SK-N-SH treated with all-trans-retinoic acid at 6 μM for 48 hours (cell line): ENCODE measurements at regions not wholly inside any gene's neighbourhood (a gene's known extent, or its start where the extent isn't known, plus 50 kb on each side); places are given as distances from the start of the nearest gene placed in this dataset.

ENCODE experiments used
- ATAC-seq: fragments of 200-7000 bp; cut with Tn5 transposase; 3 replicates; pipeline ENCODE4 v1.9.1; 2020; ENCODE audit warnings: mild to moderate bottlenecking, moderate library complexity
- ARNTL ChIP-seq: fragments of 450-650 bp; formaldehyde crosslinking; IDR thresholded peaks from 2 replicates; pipeline ENCODE4 v1.5.0; 2020; ENCODE audit warnings: low read depth, mild to moderate bottlenecking, moderate library complexity, borderline replicate concordance
- BACH2 ChIP-seq: fragments of 250-450 bp; sonication (Bioruptor Pico); IDR thresholded peaks from 2 replicates; pipeline ENCODE4 v1.9.0; 2021; ENCODE audit warnings: mild to moderate bottlenecking, borderline replicate concordance
- CREB5 ChIP-seq: fragments of 250-450 bp; sonication (Bioruptor Pico); IDR thresholded peaks from 2 replicates; pipeline ENCODE4 v1.5.1; 2020; ENCODE audit warnings: low read depth, mild to moderate bottlenecking, moderate library complexity
- CSDC2 ChIP-seq: fragments of 250-450 bp; sonication (Bioruptor Pico); IDR thresholded peaks from 2 replicates; pipeline ENCODE4 v1.5.0; 2020; ENCODE audit warnings: mild to moderate bottlenecking, moderate library complexity
- CSRNP3 ChIP-seq: fragments of 250-450 bp; sonication (Bioruptor Pico); IDR thresholded peaks from 2 replicates; pipeline ENCODE4 v1.5.1; 2021; ENCODE audit warnings: mild to moderate bottlenecking, moderate library complexity
- ESRRG ChIP-seq: fragments of 250-450 bp; sonication (Bioruptor Pico); IDR thresholded peaks from 2 replicates; pipeline ENCODE4 v1.6.1; 2021; ENCODE audit warnings: mild to moderate bottlenecking
- GLIS3 ChIP-seq: fragments of 250-450 bp; sonication (Bioruptor Pico); IDR thresholded peaks from 2 replicates; pipeline ENCODE4 v1.5.0; 2020; ENCODE audit warnings: mild to moderate bottlenecking, moderate library complexity
- ISL1 ChIP-seq: fragments of 250-450 bp; sonication (Bioruptor Pico); IDR thresholded peaks from 2 replicates; pipeline ENCODE4 v2.1.2; 2022; ENCODE audit warnings: mild to moderate bottlenecking, moderate library complexity
- OSR1 ChIP-seq: fragments of 250-450 bp; sonication (Bioruptor Pico); IDR thresholded peaks from 2 replicates; pipeline ENCODE4 v1.8.0; 2022; ENCODE audit warnings: moderate library complexity, mild to moderate bottlenecking, inconsistent platforms
- PATZ1 ChIP-seq: fragments of 250-450 bp; sonication (Bioruptor Pico); IDR thresholded peaks from 2 replicates; pipeline ENCODE4 v1.8.0; 2020; ENCODE audit warnings: mild to moderate bottlenecking, moderate library complexity, borderline replicate concordance
- POU6F1 ChIP-seq: fragments of 250-450 bp; sonication (Bioruptor Pico); IDR thresholded peaks from 2 replicates; pipeline ENCODE4 v1.8.0; 2021; ENCODE audit warnings: low read depth, mild to moderate bottlenecking, moderate library complexity, borderline replicate concordance
- PPARA ChIP-seq: fragments of 250-450 bp; sonication (Bioruptor Pico); IDR thresholded peaks from 2 replicates; pipeline ENCODE4 v1.5.0; 2020; ENCODE audit warnings: mild to moderate bottlenecking, borderline replicate concordance
- RARB ChIP-seq: fragments of 250-450 bp; sonication (Bioruptor Pico); IDR thresholded peaks from 2 replicates; pipeline ENCODE4 v1.8.0; 2021; ENCODE audit warnings: mild to moderate bottlenecking, moderate library complexity
- SNAI2 ChIP-seq: fragments of 250-450 bp; sonication (Bioruptor Pico); IDR thresholded peaks from 2 replicates; pipeline ENCODE4 v1.5.0; 2020; ENCODE audit warnings: mild to moderate bottlenecking, moderate library complexity
- TCF4 ChIP-seq: fragments of 250-450 bp; sonication (Bioruptor Pico); IDR thresholded peaks from 2 replicates; pipeline ENCODE4 v1.8.0; 2021; ENCODE audit warnings: mild to moderate bottlenecking, moderate library complexity, borderline replicate concordance
- TOX ChIP-seq: fragments of 250-450 bp; sonication (Bioruptor Pico); IDR thresholded peaks from 2 replicates; pipeline ENCODE4 v1.8.0; 2021; ENCODE audit warnings: mild to moderate bottlenecking, moderate library complexity, borderline replicate concordance
- TSHZ2 ChIP-seq: fragments of 250-450 bp; sonication (Bioruptor Pico); IDR thresholded peaks from 2 replicates; pipeline ENCODE4 v1.5.0; 2020; ENCODE audit warnings: mild to moderate bottlenecking, moderate library complexity
- ZFP3 ChIP-seq: fragments of 250-450 bp; sonication (Bioruptor Pico); IDR thresholded peaks from 2 replicates; pipeline ENCODE4 v1.5.0; 2020; ENCODE audit warnings: mild to moderate bottlenecking, moderate library complexity
- ZNF565 ChIP-seq: fragments of 450-650 bp; formaldehyde crosslinking; conservative IDR thresholded peaks from 2 replicates; pipeline ENCODE4 v1.5.0; 2020; ENCODE audit warnings: low read depth, mild to moderate bottlenecking, moderate library complexity
- ZNF70 ChIP-seq: fragments of 450-650 bp; formaldehyde crosslinking; IDR thresholded peaks from 2 replicates; pipeline ENCODE4 v1.5.0; 2020; ENCODE audit warnings: mild to moderate bottlenecking, moderate library complexity
- ZNF8 ChIP-seq: fragments of 450-650 bp; formaldehyde crosslinking; IDR thresholded peaks from 2 replicates; pipeline ENCODE4 v1.5.0; 2020; ENCODE audit warnings: mild to moderate bottlenecking, moderate library complexity

GRCh38 chr1:98005326-98006010, 84.6 kb upstream of the DPYD start:
- TF ChIP-seq PPARA (CRISPR knock-in tag) (no peak), ISL1 (CRISPR knock-in tag) (peak; percentile 72), ZNF70 (CRISPR knock-in tag) (no peak), RARB (CRISPR knock-in tag) (no peak), ZNF565 (CRISPR knock-in tag) (no peak), ARNTL (CRISPR knock-in tag) (no peak), CSRNP3 (CRISPR knock-in tag) (no peak), ZNF8 (CRISPR knock-in tag) (no peak)
- peak; percentile 39; the same call in 2 of the 3 replicates for ATAC-seq

GRCh38 chr1:98003442-98003841, 82.6 kb upstream of the DPYD start:
- ATAC-seq = no peak
- TF ChIP-seq PATZ1 (CRISPR knock-in tag) = no peak
- TF ChIP-seq, all 23 proteins: peak for 0

- ATAC-seq = no peak
- TF ChIP-seq ISL1 (CRISPR knock-in tag) = no peak
- TF ChIP-seq CSDC2 (CRISPR knock-in tag) = no peak
- no peak for TF ChIP-seq BACH2 (CRISPR knock-in tag)
- no peak for TF ChIP-seq RARB (CRISPR knock-in tag)
- TF ChIP-seq ZNF8 (CRISPR knock-in tag) = no peak
- no peak for TF ChIP-seq ARNTL (CRISPR knock-in tag)
- TF ChIP-seq TOX (CRISPR knock-in tag) = no peak
- no peak for TF ChIP-seq SNAI2 (CRISPR knock-in tag)
- TF ChIP-seq GLIS3 (CRISPR knock-in tag) = no peak
- no peak for TF ChIP-seq OSR1 (CRISPR knock-in tag)
- no peak for TF ChIP-seq PATZ1 (CRISPR knock-in tag)
- no peak for TF ChIP-seq CREB5 (CRISPR knock-in tag)
These were observed 81.5 kb upstream of the DPYD start for GRCh38 chr1:98002288-98002687.

GRCh38 chr1:98001764-98002163, 80.9 kb upstream of the DPYD start:
- ATAC-seq = peak; percentile 15; the same call in 1 of the 3 replicates
- TF ChIP-seq SNAI2 (CRISPR knock-in tag) = no peak
- no peak for TF ChIP-seq OSR1 (CRISPR knock-in tag)
- TF ChIP-seq ZNF70 (CRISPR knock-in tag) = no peak
- TF ChIP-seq ZNF8 (CRISPR knock-in tag) = no peak
- no peak for TF ChIP-seq TSHZ2
- TF ChIP-seq TCF4 (CRISPR knock-in tag) = no peak
- no peak for TF ChIP-seq ISL1 (CRISPR knock-in tag)
- TF ChIP-seq POU6F1 (CRISPR knock-in tag) = no peak
- no peak for TF ChIP-seq CSRNP3 (CRISPR knock-in tag)
- TF ChIP-seq PPARA (CRISPR knock-in tag) = no peak
- no peak for TF ChIP-seq ZFP3
- no peak for TF ChIP-seq ESRRG
- no peak for TF ChIP-seq CSDC2 (CRISPR knock-in tag)
- no peak for TF ChIP-seq RARB (CRISPR knock-in tag)
